Heart right ventricle (tissue), 16 donors: ENCODE measurements at regions not wholly inside any gene's neighbourhood (a gene's known extent, or its start where the extent isn't known, plus 50 kb on each side); places are given as distances from the start of the nearest gene placed in this dataset.

Experiments
- ATAC-seq, 8 donors: fragments of 200-7000 bp; cut with Tn5 transposase; one replicate each; pipeline ENCODE4 v1.9.1; 2020; ENCODE audit warnings: mild to moderate bottlenecking in 8 of 8, moderate library complexity in 8 of 8, moderate number of reproducible peaks in 1 of 8
- DNase-seq, 2 donors: peaks; one replicate each; pipeline ENCODE4 v3.0.0-alpha.2; 2020
- H3K27ac ChIP-seq, 10 donors: fragments of 200-600 bp; sonication (generic) in 2 of 10; one replicate each; pipeline versions ENCODE4 v1.5.0 to v1.8.0; 2020 to 2022; ENCODE audit warnings: mild to moderate bottlenecking in 3 of 10
- H3K27me3 ChIP-seq, 7 donors: fragments of 200-600 bp; one replicate each; pipeline ENCODE4 v1.8.0; 2021 to 2022; ENCODE audit warnings: mild to moderate bottlenecking in 2 of 7
- H3K36me3 ChIP-seq, 9 donors: fragments of 200-600 bp; sonication (generic) in 1 of 9; one replicate each; pipeline versions ENCODE4 v1.5.0 to v1.8.0; 2020 to 2022; ENCODE audit warnings: mild to moderate bottlenecking in 2 of 9
- H3K4me1 ChIP-seq, 9 donors: fragments of 200-600 bp; sonication (generic) in 1 of 9; one replicate each; pipeline versions ENCODE4 v1.5.0 to v1.8.0; 2020 to 2022; ENCODE audit warnings: mild to moderate bottlenecking in 4 of 9
- H3K4me3 ChIP-seq, 10 donors: fragments of 200-600 bp; sonication (generic) in 2 of 10; one replicate each; pipeline versions ENCODE4 v1.5.0 to v1.8.0; 2020 to 2022; ENCODE audit warnings: mild to moderate bottlenecking in 7 of 10, moderate library complexity in 2 of 10
- H3K9me3 ChIP-seq, 11 donors: fragments of 200-600 bp in 10 of 11; sonication (generic) in 2 of 11; one replicate each; pipeline versions ENCODE4 v1.5.0 to v1.8.0; 2013 to 2022; ENCODE audit warnings: mild to moderate bottlenecking in 2 of 11, control low read depth in 1 of 11, moderate library complexity in 1 of 11
- WGBS, 2 donors: extraction: QIAGEN DNeasy Blood & Tissue Kit; methylation state at CpG; one replicate each; pipeline ENCODE4 v1.1.7; 2013; ENCODE audit warnings: inconsistent platforms in 1 of 2; 5-methylcytosine and 5-hydroxymethylcytosine counted together
- intact Hi-C, 10 donors: fragments of 100-400 bp; cut with DNase I; formaldehyde crosslinking; loops; one replicate each; pipeline versions ENCODE4 v1.11.1 to v1.14.2; 2022
- TF ChIP-seq, protein P1 (sequence below), 9 donors: fragments of 200-600 bp; sonication (generic) in 2 of 9; IDR thresholded peaks; one replicate each; pipeline versions ENCODE4 v1.5.0 to v1.8.0; 2021 to 2022; ENCODE audit warnings: antibody characterized with exemption in 9 of 9, mild to moderate bottlenecking in 5 of 9, moderate library complexity in 1 of 9
- donor health status: Arrhythmogenic right ventricular cardiomyopathy.
- donor health status: ischemic (EF 13 %, LVEDD 7.1; RV severe dilation, severe dysfunction).
- donor health status: healthy with polysubstance abuse.
- donor health status: DM: no; HTN: yes; CAD: no.
- donor health status: DM: no; HTN: no; CAD: no.
- donor health status: ischemic (EF 25% LVEDD 6.9; RV normal size, moderate dysfunction).
- donor health status: ischemic (EF 25% LVEDD 5.7; RV mildly dilated, moderate dysfunction).
- donor health status: healthy.
- donor health status: DM: yes; HTN: yes; CAD: no.
- donor health status: Ischemic cardiomyopathy.
- donor health status: ischemic (EF 35%, LVEDD 5.7; RV mildly dilated, moderate dysfunction).
- donor health status: nonischemic (EF 11% LVEDD 7.7; RV severe dilation, severe dysfunction).
- donor health status: DM: yes; HTN: yes; CAD: no.
- donor health status: PGD.
- donor health status: ischemic (EF 29% LVEDD 5.4; RV normal size, mild dysfunction).
- donor health status: nonischemic (EF 23%, LVEDD 6.1; RV moderate dilation, normal function).

GRCh38 chr13:64180756-64181155 is 2765.1 kb upstream of the PCDH20 start:
- WGBS, 2 donors = 90 to 92% methylated on average over 2 of the region's 2 CpGs
- H3K27me3 ChIP-seq = no peaks in the 10 kb centered on the region
- no peaks in the 10 kb centered on the region for H3K4me1 ChIP-seq
- no peak for DNase-seq
- H3K36me3 ChIP-seq = no peaks in the 10 kb centered on the region
- peaks cover 0 to 15% (median 0%) of the 10 kb centered on the region in 11 donors for H3K9me3 ChIP-seq
- intact Hi-C loops = no loop called here
- no peak overlapping the region for H3K27ac ChIP-seq
- no peak overlapping the region for H3K4me3 ChIP-seq
- ATAC-seq = no peak
- TF ChIP-seq, protein P1, sequence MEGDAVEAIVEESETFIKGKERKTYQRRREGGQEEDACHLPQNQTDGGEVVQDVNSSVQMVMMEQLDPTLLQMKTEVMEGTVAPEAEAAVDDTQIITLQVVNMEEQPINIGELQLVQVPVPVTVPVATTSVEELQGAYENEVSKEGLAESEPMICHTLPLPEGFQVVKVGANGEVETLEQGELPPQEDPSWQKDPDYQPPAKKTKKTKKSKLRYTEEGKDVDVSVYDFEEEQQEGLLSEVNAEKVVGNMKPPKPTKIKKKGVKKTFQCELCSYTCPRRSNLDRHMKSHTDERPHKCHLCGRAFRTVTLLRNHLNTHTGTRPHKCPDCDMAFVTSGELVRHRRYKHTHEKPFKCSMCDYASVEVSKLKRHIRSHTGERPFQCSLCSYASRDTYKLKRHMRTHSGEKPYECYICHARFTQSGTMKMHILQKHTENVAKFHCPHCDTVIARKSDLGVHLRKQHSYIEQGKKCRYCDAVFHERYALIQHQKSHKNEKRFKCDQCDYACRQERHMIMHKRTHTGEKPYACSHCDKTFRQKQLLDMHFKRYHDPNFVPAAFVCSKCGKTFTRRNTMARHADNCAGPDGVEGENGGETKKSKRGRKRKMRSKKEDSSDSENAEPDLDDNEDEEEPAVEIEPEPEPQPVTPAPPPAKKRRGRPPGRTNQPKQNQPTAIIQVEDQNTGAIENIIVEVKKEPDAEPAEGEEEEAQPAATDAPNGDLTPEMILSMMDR (IDR thresholded peaks at IDR 0.05) = no peak

DNA sequence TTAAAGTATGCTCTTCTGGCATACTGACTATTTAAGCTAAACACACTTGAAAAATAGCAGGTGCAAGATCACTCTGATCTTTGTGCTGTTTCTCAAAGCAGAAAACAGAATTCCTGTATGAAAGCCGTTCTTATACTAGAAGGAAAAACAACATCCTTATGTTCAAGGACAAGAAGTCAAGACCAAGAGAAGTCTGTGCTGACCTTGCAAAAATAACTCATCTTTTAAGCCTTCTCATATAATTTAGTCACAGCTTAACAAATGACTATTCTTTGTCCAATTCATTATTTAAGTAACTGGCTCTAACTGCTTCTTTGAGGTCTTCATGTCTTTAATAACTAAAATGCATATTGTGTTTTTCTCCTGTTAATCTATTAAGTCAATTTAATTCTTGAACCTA is 2750.2 kb upstream of the PCDH20 start:
- WGBS, 2 donors = 72 to 84% methylated on average over 1 of the region's 1 CpG
- TF ChIP-seq, protein P1 (IDR thresholded peaks at IDR 0.05) = no peak

GRCh38 chr13:64164435-64164834 is 2748.8 kb upstream of the PCDH20 start:
- TF ChIP-seq, protein P1 (IDR thresholded peaks at IDR 0.05) = no peak
- DNase-seq (peak in 1 of 2 donors; percentile 3), ATAC-seq (no peak)
- H3K9me3 ChIP-seq = no peaks in the 10 kb centered on the region
- 88 to 90% methylated on average over 4 of the region's 4 CpGs for WGBS, 2 donors
- no peaks in the 10 kb centered on the region for H3K4me1 ChIP-seq
- intact Hi-C loops = no loop called here
- H3K27ac ChIP-seq = no peak overlapping the region
- no peak overlapping the region for H3K4me3 ChIP-seq
- no peaks in the 10 kb centered on the region for H3K36me3 ChIP-seq
- no peaks in the 10 kb centered on the region for H3K27me3 ChIP-seq

More for the DNA sequence above, 2750.2 kb upstream of the PCDH20 start:
- H3K27me3 ChIP-seq = no peaks in the 10 kb centered on the region
- ATAC-seq (no peak), DNase-seq (no peak)
- no peaks in the 10 kb centered on the region for H3K4me1 ChIP-seq
- H3K4me3 ChIP-seq = no peak overlapping the region
- no peaks in the 10 kb centered on the region for H3K36me3 ChIP-seq
- intact Hi-C loops = no loop called here
- H3K27ac ChIP-seq = no peak overlapping the region
- H3K9me3 ChIP-seq = peaks cover 0 to 6% (median 0%) of the 10 kb centered on the region in 11 donors

GRCh38 chr13:64160479-64160878 is 2744.8 kb upstream of the PCDH20 start:
- peaks cover 0 to 5% (median 0%) of the 10 kb centered on the region in 11 donors for H3K9me3 ChIP-seq
- H3K36me3 ChIP-seq = no peaks in the 10 kb centered on the region
- DNase-seq (no peak), ATAC-seq (no peak)
- H3K4me1 ChIP-seq = no peaks in the 10 kb centered on the region
- H3K27ac ChIP-seq = no peak overlapping the region
- TF ChIP-seq, protein P1 (IDR thresholded peaks at IDR 0.05) = no peak
- no peak overlapping the region for H3K4me3 ChIP-seq
- no peaks in the 10 kb centered on the region for H3K27me3 ChIP-seq
- intact Hi-C loops = no loop called here
